Effector memory CD4-positive, alpha-beta T cell (primary cell): ENCODE measurements at regions not wholly inside any gene's neighbourhood (a gene's known extent, or its start where the extent isn't known, plus 50 kb on each side); places are given as distances from the start of the nearest gene placed in this dataset.
"Not testable (repeated sequence)": the region's sequence is repeated elsewhere in the genome, so short reads cannot be mapped to it uniquely, and the experiment has no call there.

ENCODE experiments used
- DNase-seq, 3 donors: peaks; one replicate each; pipeline ENCODE4 v3.0.0-alpha.2; 2020
- H3K27ac ChIP-seq: 2 replicates; pipeline ENCODE4 v1.7.0; 2013; ENCODE audit warnings: mild to moderate bottlenecking, low read length, moderate library complexity; ENCODE audit not compliant: insufficient read depth, poor library complexity, severe bottlenecking
- H3K27me3 ChIP-seq: replicated peaks from 2 replicates; pipeline ENCODE4 v1.7.0; 2013; ENCODE audit warnings: mild to moderate bottlenecking, low read length; ENCODE audit not compliant: insufficient read depth, control insufficient read depth, poor library complexity, severe bottlenecking
- H3K36me3 ChIP-seq: 2 replicates; pipeline ENCODE4 v1.7.0; 2013; ENCODE audit warnings: mild to moderate bottlenecking, low read length, moderate library complexity; ENCODE audit not compliant: control insufficient read depth, insufficient read depth
- H3K4me1 ChIP-seq: 2 replicates; pipeline ENCODE4 v1.7.0; 2013; ENCODE audit warnings: low read length, mild to moderate bottlenecking; ENCODE audit not compliant: control insufficient read depth, insufficient read depth, poor library complexity, severe bottlenecking
- H3K4me3 ChIP-seq: 2 replicates; pipeline ENCODE4 v1.7.0; 2013; ENCODE audit warnings: low read length, low read depth, mild to moderate bottlenecking; ENCODE audit not compliant: insufficient read depth, poor library complexity, severe bottlenecking
- H3K9me3 ChIP-seq: 2 replicates; pipeline ENCODE4 v1.7.0; 2013; ENCODE audit warnings: mild to moderate bottlenecking, low read length, moderate library complexity; ENCODE audit not compliant: control insufficient read depth

GRCh38 chr3:82475306-82475705 is 713.9 kb upstream of the GBE1 start:
- Histone ChIP-seq H3K4me3 (no peak overlapping the region), H3K27me3 (no peaks in the 10 kb centered on the region), H3K27ac (no peak overlapping the region), H3K4me1 (no peaks in the 10 kb centered on the region), H3K36me3 (no peaks in the 10 kb centered on the region), H3K9me3 (no peaks in the 10 kb centered on the region)
- DNase-seq = no peak

DNA sequence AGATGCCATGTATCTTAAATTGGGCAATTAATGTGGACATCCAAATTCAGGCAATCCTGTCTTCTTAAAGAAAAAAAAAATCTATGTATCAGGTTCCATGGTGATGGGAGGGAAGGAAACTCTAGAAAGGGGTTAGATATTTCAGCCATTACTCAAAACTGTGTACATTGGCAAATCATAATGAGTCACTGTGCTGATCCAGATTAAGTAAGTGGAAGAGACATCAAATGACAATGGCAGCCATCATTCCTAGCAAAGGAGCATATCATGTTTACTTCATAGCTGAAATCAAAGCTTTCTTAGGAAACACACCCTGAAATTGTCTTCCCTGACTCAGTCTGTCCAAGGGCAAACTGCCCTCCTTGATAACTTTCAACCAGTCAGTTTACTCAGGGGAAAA is 713.3 kb upstream of the GBE1 start:
- Histone ChIP-seq H3K27me3 (no peaks in the 10 kb centered on the region), H3K36me3 (no peaks in the 10 kb centered on the region), H3K9me3 (no peaks in the 10 kb centered on the region), H3K27ac (no peak overlapping the region), H3K4me3 (no peak overlapping the region), H3K4me1 (no peaks in the 10 kb centered on the region)
- DNase-seq = no peak

GRCh38 chr3:82473864-82474541 is 712.6 kb upstream of the GBE1 start:
- no peak for DNase-seq
- H3K36me3 ChIP-seq = no peaks in the 10 kb centered on the region
- H3K27ac ChIP-seq = no peak overlapping the region
- no peak overlapping the region for H3K4me3 ChIP-seq
- no peaks in the 10 kb centered on the region for H3K4me1 ChIP-seq
- H3K9me3 ChIP-seq = no peaks in the 10 kb centered on the region
- H3K27me3 ChIP-seq = no peaks in the 10 kb centered on the region

- no peaks in the 10 kb centered on the region for H3K9me3 ChIP-seq
- H3K36me3 ChIP-seq = no peaks in the 10 kb centered on the region
- H3K27ac ChIP-seq = no peak overlapping the region
- no peak overlapping the region for H3K4me3 ChIP-seq
- H3K27me3 ChIP-seq = no peaks in the 10 kb centered on the region
- no peaks in the 10 kb centered on the region for H3K4me1 ChIP-seq
- DNase-seq = no peak
These were observed 705.6 kb upstream of the GBE1 start for GRCh38 chr3:82467051-82467450.

- H3K4me1 ChIP-seq = no peaks in the 10 kb centered on the region
- H3K36me3 ChIP-seq = no peaks in the 10 kb centered on the region
- no peaks in the 10 kb centered on the region for H3K9me3 ChIP-seq
- H3K4me3 ChIP-seq = no peak overlapping the region
- H3K27ac ChIP-seq = no peak overlapping the region
- no peaks in the 10 kb centered on the region for H3K27me3 ChIP-seq
- DNase-seq = no peak
These were observed 701.5 kb upstream of the GBE1 start for GRCh38 chr3:82462977-82463376.

GRCh38 chr3:82461049-82461889 is 699.8 kb upstream of the GBE1 start:
- Histone ChIP-seq H3K36me3 (no peaks in the 10 kb centered on the region), H3K27ac (no peak overlapping the region), H3K4me1 (no peaks in the 10 kb centered on the region), H3K9me3 (no peaks in the 10 kb centered on the region), H3K27me3 (no peaks in the 10 kb centered on the region), H3K4me3 (no peak overlapping the region)
- DNase-seq = no peak

DNA sequence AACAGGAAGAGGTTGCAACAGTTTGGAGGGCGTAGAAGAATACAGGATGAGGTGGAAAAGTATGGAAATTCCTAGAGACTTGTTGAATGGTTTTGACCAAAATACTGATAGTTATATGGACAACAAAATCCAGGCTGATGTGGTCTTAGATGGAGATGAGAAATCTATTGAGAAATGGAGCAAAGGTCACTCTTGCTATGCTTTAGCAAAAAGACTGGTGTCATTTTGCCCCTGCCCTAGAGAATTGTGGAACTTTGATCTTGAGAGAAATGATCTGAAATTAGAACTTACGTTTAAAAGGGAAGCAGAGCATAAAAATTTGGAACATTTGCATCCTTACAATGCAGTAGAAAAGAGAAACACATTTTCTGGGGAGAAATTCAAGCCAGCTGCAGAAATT is 686.9 kb upstream of the GBE1 start:
- H3K4me1 ChIP-seq = no peaks in the 10 kb centered on the region
- DNase-seq = no peak
- no peak overlapping the region for H3K4me3 ChIP-seq
- H3K9me3 ChIP-seq = no peaks in the 10 kb centered on the region
- H3K36me3 ChIP-seq = no peaks in the 10 kb centered on the region
- H3K27ac ChIP-seq = no peak overlapping the region
- H3K27me3 ChIP-seq = no peaks in the 10 kb centered on the region

DNA sequence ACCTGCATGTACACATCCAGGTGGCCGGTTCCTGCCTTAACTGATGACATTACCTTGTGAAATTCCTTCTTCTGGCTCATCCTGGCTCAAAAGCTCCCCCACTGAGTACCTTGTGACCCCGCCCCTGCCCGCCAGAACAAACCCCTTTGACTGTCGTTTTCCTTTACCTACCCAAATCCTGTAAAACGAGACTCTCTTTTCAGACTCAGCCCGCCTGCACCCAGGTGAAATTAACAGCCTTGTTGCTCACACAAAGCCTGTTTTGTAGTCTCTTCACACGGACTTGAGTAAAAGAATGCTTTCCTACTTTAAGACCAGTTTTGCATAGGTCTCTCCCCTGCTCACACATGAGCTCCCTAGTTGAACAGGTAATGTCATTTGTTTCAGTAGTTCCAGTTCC is 667.4 kb upstream of the GBE1 start:
- H3K4me1 ChIP-seq, H3K9me3 ChIP-seq, DNase-seq, H3K36me3 ChIP-seq, H3K27ac ChIP-seq, H3K4me3 ChIP-seq, H3K27me3 ChIP-seq: not testable (repeated sequence)

DNA sequence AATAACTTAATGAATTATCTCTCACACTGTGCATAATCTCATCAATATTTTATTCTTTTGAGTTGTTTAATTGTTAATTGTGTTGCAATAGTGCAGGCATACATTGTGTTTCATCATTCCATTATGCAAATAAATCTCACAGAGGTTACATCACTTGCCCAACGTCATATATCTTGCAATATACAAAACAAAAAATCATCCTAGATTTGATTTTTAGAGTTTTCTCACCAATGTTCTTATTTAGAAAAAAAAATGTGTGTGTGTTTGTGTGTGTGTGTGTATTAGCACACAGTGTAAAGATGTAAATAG is 662.5 kb upstream of the GBE1 start:
- Histone ChIP-seq H3K27me3 (no peaks in the 10 kb centered on the region), H3K9me3 (no peaks in the 10 kb centered on the region), H3K4me1 (no peaks in the 10 kb centered on the region), H3K4me3 (no peak overlapping the region), H3K36me3 (no peaks in the 10 kb centered on the region), H3K27ac (no peak overlapping the region)
- DNase-seq = no peak

DNA sequence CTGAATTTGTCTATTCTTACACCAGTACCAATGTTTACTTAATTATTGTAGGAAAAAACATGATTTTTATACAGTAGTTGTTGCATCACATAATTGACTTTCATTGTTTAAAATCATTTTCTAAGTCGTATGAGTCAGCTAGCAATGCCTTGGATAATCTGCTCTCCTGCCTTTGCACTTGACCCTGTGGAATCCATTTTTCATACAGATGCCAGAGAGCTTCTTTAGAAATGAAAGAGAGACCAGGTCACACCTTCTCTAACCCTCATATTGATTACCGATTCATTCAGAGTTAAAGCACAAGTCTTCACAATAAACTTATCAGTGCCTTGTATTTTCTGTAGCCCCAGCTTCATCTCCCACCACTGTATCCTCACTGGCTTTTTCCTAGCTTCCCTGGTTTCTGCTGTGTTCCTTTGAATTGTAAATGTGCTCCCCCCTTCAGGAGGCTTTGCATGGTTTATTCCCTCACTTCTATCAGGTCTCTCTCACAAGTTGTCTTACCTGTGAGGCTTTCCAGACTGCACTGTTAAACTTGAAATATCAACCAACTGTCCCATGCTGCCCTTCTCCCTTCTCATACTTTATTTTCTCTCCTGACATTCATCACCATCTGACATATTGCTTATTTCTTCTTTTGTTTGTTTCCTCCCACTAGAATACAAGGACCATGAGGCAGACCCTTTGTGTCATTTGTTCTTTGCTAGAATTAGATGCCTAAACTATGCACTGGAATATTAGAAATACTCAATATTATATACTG is 662.0 kb upstream of the GBE1 start:
- H3K4me1 ChIP-seq = no peaks in the 10 kb centered on the region
- H3K27ac ChIP-seq = no peak overlapping the region
- no peak for DNase-seq
- no peaks in the 10 kb centered on the region for H3K9me3 ChIP-seq
- no peak overlapping the region for H3K4me3 ChIP-seq
- no peaks in the 10 kb centered on the region for H3K36me3 ChIP-seq
- no peaks in the 10 kb centered on the region for H3K27me3 ChIP-seq
